H9 (cell line): ENCODE measurements at regions not wholly inside any gene's neighbourhood (a gene's known extent, or its start where the extent isn't known, plus 50 kb on each side); places are given as distances from the start of the nearest gene placed in this dataset.

ENCODE experiments used
- DNase-seq: peaks from one replicate; pipeline ENCODE4 v3.0.0-alpha.2; 2017
- H2AFZ ChIP-seq: one replicate; pipeline ENCODE4 v1.6.1; 2013; ENCODE audit warnings: mild to moderate bottlenecking, low read length, control low read depth, moderate library complexity
- H2AK5ac ChIP-seq: 2 replicates; pipeline ENCODE4 v1.6.1; 2013; ENCODE audit warnings: low read length, control low read depth, mixed read lengths; ENCODE audit not compliant: insufficient read length
- H2BK120ac ChIP-seq: one replicate; pipeline ENCODE4 v1.6.1; 2013; ENCODE audit warnings: low read depth, mild to moderate bottlenecking, low read length, control low read depth, inconsistent platforms; ENCODE audit not compliant: poor library complexity, severe bottlenecking
- H2BK12ac ChIP-seq: 2 replicates; pipeline ENCODE4 v1.6.1; 2013; ENCODE audit warnings: low read length, control low read depth, mixed read lengths, low read depth; ENCODE audit not compliant: insufficient read length
- H2BK15ac ChIP-seq: 2 replicates; pipeline ENCODE4 v1.6.1; 2013; ENCODE audit warnings: low read depth, low read length, control low read depth
- H2BK20ac ChIP-seq: one replicate; pipeline ENCODE4 v1.6.1; 2013; ENCODE audit warnings: low read depth, mild to moderate bottlenecking, low read length, control low read depth, inconsistent platforms; ENCODE audit not compliant: poor library complexity, severe bottlenecking
- H2BK5ac ChIP-seq: 2 replicates; pipeline ENCODE4 v1.6.1; 2013; ENCODE audit warnings: low read length, control low read depth, mixed read lengths; ENCODE audit not compliant: insufficient read length
- H3K14ac ChIP-seq: 2 replicates; pipeline ENCODE4 v1.6.1; 2013; ENCODE audit warnings: low read length, control low read depth; ENCODE audit not compliant: insufficient read depth
- H3K18ac ChIP-seq: 2 replicates; pipeline ENCODE4 v1.6.1; 2013; ENCODE audit warnings: low read depth, mild to moderate bottlenecking, mixed read lengths, low read length, control low read depth; ENCODE audit not compliant: insufficient read length
- H3K23ac ChIP-seq: 2 replicates; pipeline ENCODE4 v1.6.1; 2013; ENCODE audit warnings: low read length, control low read depth, mixed read lengths, low read depth; ENCODE audit not compliant: insufficient read length
- H3K23me2 ChIP-seq: 2 replicates; pipeline ENCODE4 v1.6.1; 2013; ENCODE audit warnings: low read depth, mild to moderate bottlenecking, mixed read lengths, low read length, control low read depth; ENCODE audit not compliant: insufficient read length, poor library complexity, severe bottlenecking
- H3K27ac ChIP-seq: 2 replicates; pipeline ENCODE4 v1.5.1; 2013; ENCODE audit warnings: low read length, control low read depth, mixed read lengths, low read depth; ENCODE audit not compliant: insufficient read length
- H3K27me3 ChIP-seq: 2 replicates; pipeline ENCODE4 v1.6.1; 2013; ENCODE audit warnings: low read length, control low read depth, inconsistent platforms; ENCODE audit not compliant: insufficient read depth
- H3K4ac ChIP-seq: 2 replicates; pipeline ENCODE4 v1.6.1; 2013; ENCODE audit warnings: low read depth, mild to moderate bottlenecking, control low read depth, inconsistent platforms, low read length, moderate library complexity
- H3K4me1 ChIP-seq: 2 replicates; pipeline ENCODE4 v1.6.1; 2013; ENCODE audit warnings: low read length, control low read depth, inconsistent platforms; ENCODE audit not compliant: insufficient read depth
- H3K4me2 ChIP-seq: 2 replicates; pipeline ENCODE4 v1.6.1; 2013; ENCODE audit warnings: low read length, control low read depth, mixed read lengths; ENCODE audit not compliant: insufficient read length, insufficient read depth
- H3K56ac ChIP-seq: 2 replicates; pipeline ENCODE4 v1.6.1; 2013; ENCODE audit warnings: low read depth, mild to moderate bottlenecking, mixed read lengths, low read length, control low read depth; ENCODE audit not compliant: insufficient read length
- H3K79me1 ChIP-seq: 2 replicates; pipeline ENCODE4 v1.6.1; 2013; ENCODE audit warnings: low read depth, mild to moderate bottlenecking, moderate library complexity, low read length, control low read depth, inconsistent platforms; ENCODE audit not compliant: insufficient read depth, poor library complexity, severe bottlenecking
- H3K79me2 ChIP-seq: 2 replicates; pipeline ENCODE4 v1.6.1; 2013; ENCODE audit warnings: low read length, control low read depth, inconsistent platforms; ENCODE audit not compliant: insufficient read depth
- H3K9ac ChIP-seq: 2 replicates; pipeline ENCODE4 v1.6.1; 2013; ENCODE audit warnings: low read length, control low read depth, mixed read lengths; ENCODE audit not compliant: insufficient read length; ENCODE audit errors: extremely low read depth
- H3K9me3 ChIP-seq: one replicate; pipeline ENCODE4 v1.6.1; 2013; ENCODE audit warnings: low read depth, low read length, inconsistent platforms; ENCODE audit not compliant: control insufficient read depth
- H3T11ph ChIP-seq: one replicate; pipeline ENCODE4 v1.6.1; 2013; ENCODE audit warnings: mild to moderate bottlenecking, low read length, control low read depth, inconsistent platforms
- H4K20me1 ChIP-seq: one replicate; pipeline ENCODE4 v1.6.1; 2013; ENCODE audit not compliant: control insufficient read depth, insufficient read length, insufficient read depth
- H4K5ac ChIP-seq: 2 replicates; pipeline ENCODE4 v1.6.1; 2013; ENCODE audit warnings: low read depth, mild to moderate bottlenecking, mixed read lengths, low read length, control low read depth; ENCODE audit not compliant: insufficient read length
- H4K8ac ChIP-seq: replicated peaks from 2 replicates; pipeline ENCODE4 v1.6.1; 2013; ENCODE audit warnings: low read length, control low read depth, mixed read lengths, low read depth; ENCODE audit not compliant: insufficient read length
- H4K91ac ChIP-seq: 2 replicates; pipeline ENCODE4 v1.6.1; 2013; ENCODE audit warnings: low read depth, mild to moderate bottlenecking, moderate library complexity, mixed read lengths, low read length, control low read depth; ENCODE audit not compliant: insufficient read length
- H3K27ac Mint-ChIP-seq, 3 experiments: 2 replicates in 2 of 3; 3 replicates in 1 of 3; pipeline ENCODE4 v1.8.0; 2020 to 2021; ENCODE audit warnings: mixed read lengths in 3 of 3, mild to moderate bottlenecking in 1 of 3, moderate library complexity in 1 of 3
- H3K27me3 Mint-ChIP-seq: 2 replicates; pipeline ENCODE4 v1.8.0; 2021; ENCODE audit warnings: low read depth, mild to moderate bottlenecking, moderate library complexity, mixed read lengths
- H3K36me3 Mint-ChIP-seq, 3 experiments: 2 replicates in 2 of 3; 3 replicates in 1 of 3; pipeline ENCODE4 v1.8.0; 2020 to 2021; ENCODE audit warnings: low read depth in 3 of 3, mixed read lengths in 3 of 3; ENCODE audit not compliant: insufficient read depth in 1 of 3
- H3K4me1 Mint-ChIP-seq, 2 experiments: 2 replicates each; pipeline ENCODE4 v1.8.0; 2020; ENCODE audit warnings: mixed read lengths in 2 of 2
- H3K4me3 Mint-ChIP-seq, 2 experiments: 2 replicates in 1 of 2; 3 replicates in 1 of 2; pipeline ENCODE4 v1.8.0; 2020 to 2021; ENCODE audit warnings: mild to moderate bottlenecking in 2 of 2, mixed read lengths in 2 of 2, moderate library complexity in 1 of 2
- H3K9me3 Mint-ChIP-seq, 2 experiments: 2 replicates in 1 of 2; 3 replicates in 1 of 2; pipeline ENCODE4 v1.8.0; 2020; ENCODE audit warnings: mild to moderate bottlenecking in 2 of 2, mixed read lengths in 2 of 2, moderate library complexity in 1 of 2
- CTCF ChIP-seq: fragments of 200-600 bp; sonication (generic); conservative IDR thresholded peaks from 3 replicates; pipeline ENCODE4 v1.8.0; 2021; ENCODE audit warnings: antibody characterized with exemption, mild to moderate bottlenecking
- WGBS: extraction: QIAGEN DNeasy Blood & Tissue Kit; methylation state at CpG from one replicate; pipeline ENCODE4 v1.1.7; 2013; ENCODE audit warnings: missing lambda C conversion rate, low lambda C conversion rate, mixed read lengths; ENCODE audit not compliant: insufficient read length; ENCODE audit errors: extremely low coverage; 5-methylcytosine and 5-hydroxymethylcytosine counted together

- no peak overlapping the region for H2AFZ ChIP-seq
- H3K23me2 ChIP-seq = no peaks in the 10 kb centered on the region
- no peaks in the 10 kb centered on the region for H3K79me2 ChIP-seq
- H4K5ac ChIP-seq = no peak overlapping the region
- Mint-ChIP-seq H3K4me1 (no peaks in the 10 kb centered on the region), H3K27me3 (no peaks in the 10 kb centered on the region), H3K36me3 (no peaks in the 10 kb centered on the region), H3K9me3 (no peaks in the 10 kb centered on the region), H3K4me3 (no peak overlapping the region), H3K27ac (no peak overlapping the region)
- no peaks in the 10 kb centered on the region for H3K79me1 ChIP-seq
- no peak overlapping the region for H3K4me2 ChIP-seq
- no peak overlapping the region for H4K8ac ChIP-seq
- no peak overlapping the region for H3K14ac ChIP-seq
- H3K4ac ChIP-seq = no peak overlapping the region
- no peak overlapping the region for H4K91ac ChIP-seq
- no CpG with 5 or more reads among the region's 6 CpGs for WGBS
- no peak overlapping the region for H3K18ac ChIP-seq
- H3T11ph ChIP-seq = no peak overlapping the region
- no peak overlapping the region for H2BK12ac ChIP-seq
- H3K27me3 ChIP-seq = no peaks in the 10 kb centered on the region
- no peak overlapping the region for H3K9ac ChIP-seq
- no peak overlapping the region for H2BK5ac ChIP-seq
- no peak overlapping the region for H3K27ac ChIP-seq
- no peak overlapping the region for H2BK15ac ChIP-seq
- no peak overlapping the region for H3K23ac ChIP-seq
- H2BK120ac ChIP-seq = no peak overlapping the region
- no peak overlapping the region for H2BK20ac ChIP-seq
- no peaks in the 10 kb centered on the region for H3K4me1 ChIP-seq
- no peaks in the 10 kb centered on the region for H4K20me1 ChIP-seq
- no peak overlapping the region for H3K56ac ChIP-seq
- TF ChIP-seq CTCF = no peak
- H3K9me3 ChIP-seq = no peaks in the 10 kb centered on the region
- H2AK5ac ChIP-seq = no peak overlapping the region
- no peak for DNase-seq
Observed at GRCh38 chr3:1943395-1944118, 155.1 kb upstream of the CNTN4 start.
